HG02623 (cell line): ENCODE measurements at regions not wholly inside any gene's neighbourhood (a gene's known extent, or its start where the extent isn't known, plus 50 kb on each side); places are given as distances from the start of the nearest gene placed in this dataset.
"Not testable (repeated sequence)": the region's sequence is repeated elsewhere in the genome, so short reads cannot be mapped to it uniquely, and the experiment has no call there.

Experiments
- ATAC-seq: cut with Tn5 transposase; IDR thresholded peaks from one replicate; pipeline ENCODE4 v1.9.1; 2021; ENCODE audit warnings: moderate library complexity; ENCODE audit not compliant: unreplicated experiment

DNA sequence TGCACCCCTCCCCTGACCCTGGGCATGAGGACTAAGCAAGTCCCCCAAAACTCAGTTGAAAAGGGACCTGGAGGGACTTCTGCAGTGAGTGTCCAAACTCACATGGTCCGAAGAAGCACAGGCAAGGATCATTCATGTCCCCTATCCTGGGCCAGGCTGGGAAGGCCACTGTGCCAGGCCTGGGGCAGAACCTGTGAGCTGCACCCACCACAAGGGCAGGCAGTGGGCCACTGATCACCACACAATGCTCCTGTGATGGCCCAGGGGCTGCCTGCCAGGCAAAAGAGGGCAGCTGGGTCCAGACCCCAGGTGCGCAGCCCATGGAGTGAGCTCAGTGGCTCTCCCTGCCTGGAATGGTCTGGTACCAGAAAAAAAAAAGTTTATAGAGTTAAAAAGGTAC, 295.4 kb downstream of the CCDC74A start:
- not testable (repeated sequence) for ATAC-seq

DNA sequence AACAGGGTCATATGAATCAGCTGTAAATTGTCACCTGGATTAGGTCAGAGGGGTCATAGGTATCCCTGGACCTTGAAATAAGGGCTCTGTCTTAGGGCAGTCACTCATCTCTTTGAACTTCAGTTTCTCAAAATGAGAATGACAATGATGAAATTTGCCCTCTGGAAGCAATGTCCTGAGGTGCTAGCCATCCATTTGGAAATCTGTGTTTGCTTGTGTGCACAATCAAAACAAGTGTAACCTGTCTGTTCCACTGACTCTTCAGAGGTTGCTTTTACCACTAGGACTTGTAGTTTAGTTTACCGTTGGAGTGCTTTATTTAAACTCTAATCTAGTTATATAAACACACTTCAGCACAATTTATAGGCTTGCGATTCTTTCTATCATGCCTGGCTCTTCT, 297.3 kb downstream of the CCDC74A start:
- not testable (repeated sequence) for ATAC-seq

DNA sequence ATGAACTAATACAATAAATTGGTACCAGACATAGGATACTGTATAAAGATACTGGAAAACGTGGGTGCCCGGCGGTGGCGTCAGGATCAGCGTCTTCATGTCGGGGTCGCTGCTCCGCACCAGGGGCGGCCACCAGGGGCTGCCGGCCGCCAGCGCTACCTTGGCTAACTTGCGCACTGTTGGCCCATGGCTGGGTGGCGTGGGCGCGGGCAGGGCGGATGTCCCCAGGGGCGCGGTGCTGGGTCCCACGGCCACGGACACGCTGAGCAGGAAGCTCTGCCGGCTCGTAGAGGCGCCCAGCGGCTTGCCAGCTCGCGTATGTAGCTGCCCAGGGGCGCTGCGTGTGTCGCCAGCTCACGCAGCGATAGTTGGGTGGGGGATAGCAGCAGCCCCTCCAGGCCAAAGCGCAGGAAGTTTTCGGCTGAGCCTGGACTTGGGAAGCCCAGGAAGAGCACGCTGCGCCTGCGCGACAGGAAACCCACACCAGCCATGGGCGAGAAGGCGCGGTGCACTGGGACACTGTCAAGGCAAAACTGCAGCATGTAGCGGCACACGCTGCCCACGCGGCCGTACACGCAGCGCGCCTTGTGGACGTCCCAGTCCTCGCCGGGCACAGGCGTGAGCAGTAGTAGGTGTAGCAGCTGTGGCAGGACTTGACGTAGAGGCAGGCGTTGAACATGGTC, 299.9 kb downstream of the CCDC74A start:
- ATAC-seq = no peak

GRCh38 chr2:131828164-131828561, 300.5 kb downstream of the CCDC74A start:
- ATAC-seq = no peak

DNA sequence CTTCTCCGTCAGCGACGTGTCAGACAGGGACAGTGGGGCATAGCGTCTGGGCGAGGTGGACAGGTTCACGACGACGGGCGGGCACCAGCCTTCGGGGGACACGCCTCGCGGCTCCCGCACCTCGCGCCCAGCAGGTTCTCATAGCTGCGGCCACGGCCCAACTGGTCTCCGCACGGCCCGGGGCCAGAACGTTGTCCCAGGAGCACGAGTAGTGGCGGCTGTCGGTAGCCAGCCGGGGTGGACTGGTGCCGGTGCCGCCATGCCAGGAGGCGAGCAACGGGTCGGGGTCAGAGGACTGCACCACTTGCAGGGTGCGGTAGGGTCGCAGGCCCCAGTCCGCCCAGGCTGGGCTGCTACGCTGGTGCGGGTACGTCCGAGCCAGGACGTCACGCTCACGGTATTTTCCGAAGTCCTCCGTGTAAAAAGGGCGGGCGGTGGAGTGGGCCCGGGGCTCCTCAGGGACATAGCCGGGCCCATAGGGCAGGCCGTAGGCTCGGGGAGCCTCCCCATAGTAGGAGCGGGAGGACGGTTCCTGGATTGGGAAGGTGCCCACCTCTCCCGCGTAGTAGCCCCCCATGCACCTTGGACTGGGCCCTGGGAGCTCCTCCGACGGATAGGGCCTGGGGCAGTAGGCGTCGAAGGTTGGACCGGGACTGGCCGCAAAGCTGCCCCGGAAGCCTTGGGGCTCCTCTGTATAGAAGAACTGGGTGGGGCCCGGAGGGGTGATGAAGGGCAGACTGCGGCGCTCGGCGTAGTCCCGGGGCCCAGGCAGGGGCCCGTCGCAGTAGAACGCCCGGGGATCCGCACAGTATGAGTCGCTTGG, 301.2 kb downstream of the CCDC74A start:
- not testable (repeated sequence) for ATAC-seq

GRCh38 chr2:131829456-131830241, 302.0 kb downstream of the CCDC74A start:
- ATAC-seq = not testable (repeated sequence)

DNA sequence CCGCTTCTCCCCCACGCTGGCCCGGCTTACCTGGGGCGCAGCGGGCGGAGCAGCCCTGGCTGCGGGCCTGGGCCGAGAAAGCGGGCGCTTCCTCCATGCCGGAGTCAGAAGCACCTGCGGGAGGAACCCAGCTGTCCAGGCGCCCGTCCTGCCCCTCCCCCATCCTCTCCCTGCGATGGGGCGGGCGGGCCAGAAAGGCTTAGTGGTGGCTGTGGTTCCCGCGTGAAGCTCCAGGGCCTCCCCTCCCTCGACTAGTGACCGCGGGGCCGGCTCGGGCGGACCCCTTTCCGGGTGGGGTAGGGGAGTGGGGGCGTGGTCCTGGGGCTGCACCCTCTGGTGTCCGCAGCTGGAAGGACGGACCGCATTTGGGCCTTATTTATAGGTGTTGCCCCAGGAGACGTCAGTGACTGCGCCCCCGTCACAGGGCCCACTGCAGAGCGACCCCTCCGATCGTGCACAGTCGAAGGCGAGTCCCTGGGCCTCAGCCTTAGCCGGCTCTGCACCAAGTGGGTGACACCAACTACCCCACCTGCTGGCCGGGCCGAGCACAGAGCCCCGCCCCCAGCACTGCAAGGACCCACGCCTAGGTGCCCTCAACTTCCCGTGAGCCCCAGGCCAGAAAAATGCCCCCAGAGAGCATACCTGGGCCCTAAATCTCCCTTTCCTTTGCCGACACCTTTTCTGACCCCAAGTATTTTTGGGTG, 302.7 kb downstream of the CCDC74A start:
- not testable (repeated sequence) for ATAC-seq

DNA sequence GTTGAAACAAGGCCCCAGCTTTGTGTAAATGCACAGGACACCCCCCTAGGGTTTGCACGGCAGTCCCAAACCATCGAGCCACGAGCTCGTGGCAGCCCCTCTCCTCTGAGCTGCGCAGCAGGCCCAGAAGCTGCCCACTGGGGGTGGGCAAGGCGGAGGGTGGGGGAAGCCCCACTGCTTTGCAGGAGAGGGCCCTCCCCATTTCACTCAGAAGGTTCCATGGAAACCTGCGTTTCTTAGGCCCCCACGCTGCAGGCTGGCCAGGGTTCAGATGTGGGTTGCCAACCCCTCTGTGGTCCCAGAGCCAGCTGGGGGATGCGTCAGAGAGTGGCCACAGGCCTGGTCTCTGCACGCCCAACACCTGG, 303.2 kb downstream of the CCDC74A start:
- ATAC-seq = not testable (repeated sequence)

- ATAC-seq = not testable (repeated sequence)
Measured at GRCh38 chr2:131831450-131832208, 303.9 kb downstream of the CCDC74A start.

DNA sequence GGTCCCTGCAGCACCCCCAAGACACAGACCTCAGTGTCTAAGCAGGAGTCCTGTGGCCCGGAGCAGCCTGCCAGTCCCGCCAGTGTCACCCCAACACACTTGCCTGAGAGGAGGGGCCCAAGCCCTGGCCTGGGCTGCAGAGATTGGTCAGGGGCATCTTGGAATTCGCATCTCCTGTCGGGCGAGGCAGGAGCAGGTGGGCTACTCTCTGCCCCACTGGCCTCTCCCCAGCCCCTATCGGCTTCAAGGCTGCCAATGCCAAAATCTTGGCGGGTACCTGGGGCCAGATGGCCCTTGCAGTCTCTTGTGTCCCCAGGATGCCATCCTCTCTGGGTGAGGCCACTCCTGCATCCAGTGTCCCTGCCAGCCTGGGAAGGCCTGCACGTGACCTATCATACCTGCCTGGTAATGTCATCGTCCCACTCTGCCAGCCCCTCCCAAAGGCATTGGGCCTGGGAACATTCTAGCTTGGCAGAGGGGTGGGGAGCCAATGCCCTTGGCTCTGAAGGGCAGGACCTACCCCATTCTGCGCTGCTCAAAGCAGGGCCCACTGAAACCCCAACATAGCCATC, 304.6 kb downstream of the CCDC74A start:
- not testable (repeated sequence) for ATAC-seq

DNA sequence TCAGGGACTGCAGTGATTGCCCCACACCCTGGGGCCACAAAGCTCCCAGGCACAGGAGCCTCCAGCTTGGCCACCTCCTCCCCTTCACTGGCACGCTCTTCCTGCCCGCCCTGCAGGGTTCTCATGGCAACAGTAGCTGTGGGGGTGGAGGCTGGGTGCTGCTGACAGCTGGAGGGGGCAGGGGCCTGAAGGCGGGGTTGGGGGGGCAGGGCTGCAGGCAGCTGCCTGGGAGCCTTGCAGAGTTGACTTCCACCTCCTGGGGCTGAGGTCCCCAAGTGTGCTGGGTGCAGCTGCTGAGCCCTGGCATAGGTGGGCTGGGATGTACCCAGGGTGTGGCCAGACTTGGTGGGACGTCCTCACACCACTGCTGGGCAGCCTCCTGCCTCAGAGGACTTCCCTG, 305.2 kb downstream of the CCDC74A start:
- ATAC-seq = not testable (repeated sequence)

- not testable (repeated sequence) for ATAC-seq
Measured at GRCh38 chr2:131833367-131834202, 305.9 kb downstream of the CCDC74A start.

DNA sequence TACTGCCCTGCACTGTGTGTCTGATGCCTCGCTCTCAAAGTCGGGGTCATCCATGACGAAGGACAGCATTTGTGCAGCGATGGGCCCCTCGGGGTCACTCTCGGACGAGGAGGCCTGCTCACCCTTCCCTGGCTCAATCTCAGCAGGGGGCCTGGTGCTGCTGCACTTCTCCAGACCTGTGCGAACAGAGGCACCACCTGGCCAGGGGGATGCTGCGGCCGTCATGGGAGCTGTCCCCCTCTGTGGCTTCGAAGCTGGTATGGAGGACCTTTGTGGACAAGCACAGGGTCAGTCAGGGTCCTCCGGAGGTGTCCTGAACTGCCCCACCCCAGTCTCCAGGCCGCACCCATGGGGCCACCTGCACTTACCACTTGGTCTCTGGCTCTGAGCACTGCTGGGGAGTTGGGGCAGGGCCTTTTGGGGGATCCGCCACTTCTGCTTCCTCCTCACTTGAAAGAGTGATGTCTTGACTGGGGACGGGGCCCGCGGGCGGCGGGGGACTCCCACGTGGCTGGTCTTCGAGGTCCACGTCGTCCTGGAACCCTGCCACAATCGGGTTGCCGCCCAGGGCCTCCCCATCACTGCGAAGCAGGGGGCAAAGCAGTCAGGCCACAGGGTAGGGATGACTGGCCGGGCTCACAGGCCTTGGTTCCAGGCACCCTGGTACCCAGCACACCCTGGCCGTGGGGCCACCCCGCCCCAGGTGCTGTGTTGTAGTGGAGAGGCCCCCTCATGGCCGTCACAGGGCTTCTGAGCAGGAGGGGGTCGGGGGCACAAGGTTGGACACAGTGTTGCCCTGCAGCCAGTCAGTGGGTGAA, 306.7 kb downstream of the CCDC74A start:
- ATAC-seq = not testable (repeated sequence)

DNA sequence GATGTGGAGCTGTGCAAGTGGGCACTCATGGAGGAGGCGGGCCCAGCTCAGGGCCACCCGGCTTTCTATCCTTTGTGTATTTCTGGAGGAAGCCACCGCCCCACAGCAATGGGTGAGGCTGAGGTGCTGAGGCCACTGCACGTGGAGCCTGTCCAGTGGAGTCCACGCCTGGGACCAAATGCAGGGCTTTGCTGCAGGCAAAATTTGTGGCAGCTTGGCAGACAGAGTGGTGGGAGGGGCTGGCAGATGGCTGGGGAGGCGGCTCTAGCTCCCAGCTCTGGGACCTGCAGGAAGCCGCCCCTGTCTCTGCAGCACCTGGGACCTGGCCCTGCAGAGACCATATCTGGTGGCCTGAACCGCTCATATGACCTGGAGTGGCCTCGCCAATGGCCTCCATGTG, 307.3 kb downstream of the CCDC74A start:
- ATAC-seq = not testable (repeated sequence)

DNA sequence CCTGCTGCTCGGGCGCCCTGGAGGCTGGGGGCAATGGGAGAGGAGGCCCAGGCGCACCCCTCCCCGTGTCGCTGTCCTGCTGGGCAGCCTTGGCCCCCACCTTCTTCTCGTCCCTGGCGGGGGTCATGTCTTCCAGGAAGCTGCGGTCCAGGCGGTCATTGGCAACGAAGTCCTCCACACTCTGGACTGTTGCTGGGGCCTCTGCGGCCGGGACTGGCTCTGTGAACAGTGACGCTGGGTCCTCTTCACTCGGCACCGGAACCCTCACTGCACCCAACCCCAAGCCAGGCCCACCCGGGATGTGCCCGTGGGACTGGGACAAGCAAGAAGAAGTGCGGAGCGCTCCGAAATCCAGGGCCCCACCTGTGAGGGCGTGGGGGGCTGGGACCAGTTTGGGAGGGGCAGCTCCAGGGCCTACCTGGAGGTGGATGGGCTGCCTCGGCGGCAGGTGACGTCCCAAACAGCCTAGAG, 308.0 kb downstream of the CCDC74A start:
- ATAC-seq = no peak

GRCh38 chr2:131836116-131836515, 308.4 kb downstream of the CCDC74A start:
- not testable (repeated sequence) for ATAC-seq

DNA sequence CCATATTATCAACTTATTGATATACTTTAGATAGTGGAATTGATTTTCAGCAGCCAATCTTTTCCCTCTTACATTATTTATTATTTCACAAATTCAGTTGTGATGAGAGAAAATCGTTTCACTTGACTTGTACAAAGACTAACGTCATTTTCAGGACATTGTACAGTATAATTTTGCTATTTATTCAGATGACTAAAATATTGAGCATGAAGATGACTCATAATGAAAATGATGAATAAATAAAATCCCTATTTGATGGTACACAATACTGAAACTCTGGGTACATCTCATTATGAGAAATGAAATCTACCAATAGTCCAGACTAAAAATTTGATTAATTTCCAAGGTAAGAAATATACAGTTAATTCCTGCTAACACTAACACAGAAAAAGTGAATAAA, 316.4 kb downstream of the CCDC74A start:
- not testable (repeated sequence) for ATAC-seq

- ATAC-seq = not testable (repeated sequence)
Measured at GRCh38 chr2:131856202-131856601, 305.6 kb downstream of the ANKRD30BL start.
